ENCODE measurements at regions not wholly inside any gene's neighbourhood (a gene's known extent, or its start where the extent isn't known, plus 50 kb on each side); places are given as distances from the start of the nearest gene placed in this dataset.

- no peak for TF ChIP-seq ZBTB33 (IDR thresholded peaks at IDR 0.05)
- no peak for TF ChIP-seq FOXA1 (IDR thresholded peaks at IDR 0.05)
- no peak for TF ChIP-seq RXRA (IDR thresholded peaks at IDR 0.05)
- TF ChIP-seq TAF1 (conservative IDR thresholded peaks at IDR 0.05): no peak
These were observed 257.6 kb upstream of the ZPLD1 start (continued) for GRCh38 chr3:102177075-102177755.

GRCh38 chr3:102178817-102179216 is 256.0 kb upstream of the ZPLD1 start:
- Histone ChIP-seq H3K9ac (ENCODE audit: low read depth in 1 of 2, low read length in 2 of 2) (no peak overlapping the region), H3K4me3 (ENCODE audit: low read depth in 1 of 3, low read length in 3 of 3) (no peak overlapping the region), H3K9me3 (ENCODE audit: control insufficient read depth in 4 of 4, low read length in 3 of 4) (no peaks in the 10 kb centered on the region), H3K27ac (ENCODE audit: low read depth in 1 of 2, low read length in 2 of 2) (peak overlapping the region in 1 of 2 donors; percentile 7), H3K4me1 (ENCODE audit: control insufficient read depth in 4 of 4, insufficient read depth in 4 of 4, low read length in 3 of 4) (peaks cover 4 to 35% (median 31%) of the 10 kb centered on the region in 4 donors), H3K36me3 (ENCODE audit: control insufficient read depth in 4 of 4, insufficient read depth in 3 of 4, low read depth in 1 of 4, low read length in 3 of 4) (no peaks in the 10 kb centered on the region), H3K27me3 (ENCODE audit: control insufficient read depth in 4 of 4, insufficient read depth in 4 of 4, low read length in 3 of 4) (no peaks in the 10 kb centered on the region)
- TF ChIP-seq ZBTB33 (IDR thresholded peaks at IDR 0.05) (no peak), MAX (IDR thresholded peaks at IDR 0.05) (no peak), FOXA2 (IDR thresholded peaks at IDR 0.05) (no peak), HNF4A (conservative IDR thresholded peaks at IDR 0.05) (no peak), RXRA (IDR thresholded peaks at IDR 0.05) (no peak), EGR1 (IDR thresholded peaks at IDR 0.05; ENCODE audit: low read depth in 2 of 2) (no peak), YY1 (IDR thresholded peaks at IDR 0.05) (no peak), NR2F2 (IDR thresholded peaks at IDR 0.05) (no peak), REST (IDR thresholded peaks at IDR 0.05) (no peak), SP1 (IDR thresholded peaks at IDR 0.05) (no peak), CTCF (IDR thresholded peaks at IDR 0.05; ENCODE audit: low read depth, low read length, missing input control) (no peak), HNF4G (IDR thresholded peaks at IDR 0.05) (no peak), JUND (IDR thresholded peaks at IDR 0.05) (no peak), FOXA1 (IDR thresholded peaks at IDR 0.05) (no peak), GABPA (IDR thresholded peaks at IDR 0.05 in 1 of 2, conservative IDR thresholded peaks at IDR 0.05 in 1 of 2) (no peak)
- DNase-seq (ENCODE audit: low spot score): no peak
